GM21528 (cell line): ENCODE measurements at regions not wholly inside any gene's neighbourhood (a gene's known extent, or its start where the extent isn't known, plus 50 kb on each side); places are given as distances from the start of the nearest gene placed in this dataset.

Source experiments
- ATAC-seq: cut with Tn5 transposase; IDR thresholded peaks from one replicate; pipeline ENCODE4 v1.9.1; 2021; ENCODE audit warnings: mild to moderate bottlenecking, moderate library complexity; ENCODE audit not compliant: unreplicated experiment, low FRiP score

- ATAC-seq: no peak
These were observed 294.4 kb downstream of the GPAT3 start for GRCh38 chr4:83830138-83830888.

GRCh38 chr4:83828601-83829000 lies 292.7 kb downstream of the GPAT3 start:
- no peak for ATAC-seq

DNA sequence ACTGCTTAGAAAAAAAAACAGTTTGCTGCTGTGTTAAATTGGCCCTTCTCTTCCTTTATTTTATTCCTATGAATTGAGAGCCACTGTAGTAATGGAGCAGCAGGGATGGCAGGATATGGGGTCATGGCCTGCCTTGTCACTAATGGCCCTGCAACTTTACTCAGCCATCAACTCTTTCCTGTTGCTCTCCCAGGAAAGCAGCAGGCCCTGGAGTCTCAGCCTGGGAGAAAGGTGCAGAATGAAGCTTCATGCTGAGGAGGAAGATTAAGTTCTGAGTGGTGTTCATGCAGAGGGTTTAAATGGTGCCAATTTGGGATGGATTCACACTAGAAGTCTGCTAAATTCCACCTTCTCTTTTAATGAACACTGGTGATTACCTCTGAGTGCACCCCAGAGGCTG lies 285.6 kb downstream of the GPAT3 start:
- no peak for ATAC-seq

GRCh38 chr4:83819582-83819981 lies 283.7 kb downstream of the GPAT3 start:
- no peak for ATAC-seq

DNA sequence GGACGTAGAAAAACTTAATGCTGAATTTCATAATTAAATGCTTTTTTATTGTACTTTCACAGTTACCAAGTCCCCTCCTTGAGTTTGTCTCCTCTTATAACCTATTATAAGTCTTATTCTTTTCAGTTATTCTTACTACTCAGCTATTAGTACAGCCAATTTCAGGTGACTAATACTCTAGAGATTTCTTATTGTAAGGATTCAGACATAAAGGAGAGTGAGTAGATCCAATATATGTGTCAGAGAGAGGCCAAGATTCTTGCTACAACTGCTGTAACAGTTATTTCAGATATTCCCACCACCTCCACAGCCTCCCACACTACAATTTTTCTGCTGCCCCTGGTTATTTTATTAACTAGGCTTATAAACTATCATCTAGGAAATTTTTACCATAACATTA lies 274.5 kb downstream of the GPAT3 start:
- ATAC-seq: no peak

DNA sequence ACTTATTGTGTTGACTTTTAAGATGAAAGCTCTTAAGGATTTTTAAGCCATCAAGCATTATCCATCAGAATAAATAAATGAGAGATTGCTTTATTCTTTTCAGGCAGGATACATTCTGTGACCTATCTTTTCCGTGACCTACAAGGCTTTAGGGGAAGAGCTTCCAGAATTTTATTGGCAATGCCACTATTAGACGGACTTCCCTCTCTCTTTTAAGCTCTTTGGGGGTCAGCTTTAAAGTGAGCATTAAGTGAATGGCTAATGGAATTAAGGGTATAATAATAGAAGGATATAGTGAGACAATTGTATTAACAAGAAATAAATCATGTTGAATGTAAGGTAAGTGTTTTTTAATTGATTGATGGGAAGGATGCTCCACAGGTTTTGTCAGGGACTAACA lies 273.7 kb downstream of the GPAT3 start:
- no peak for ATAC-seq

DNA sequence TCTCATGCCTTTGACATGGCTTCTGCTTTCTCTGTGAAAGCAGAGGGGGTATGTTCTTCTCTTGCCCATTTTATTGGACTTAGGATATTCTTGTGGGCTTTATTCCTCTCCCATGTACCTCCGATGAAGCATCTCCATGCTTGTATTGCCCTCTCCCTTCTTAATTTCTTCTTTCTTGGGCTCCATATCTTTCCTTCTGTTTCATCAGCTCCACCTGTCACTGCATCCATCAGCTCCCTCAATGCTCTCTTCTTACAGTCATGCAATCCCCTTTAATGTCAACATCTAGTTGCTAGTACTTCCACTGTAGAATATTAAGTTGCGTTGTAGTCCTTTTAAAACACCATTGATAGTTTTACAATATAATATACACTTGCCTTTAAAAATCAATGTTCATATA lies 257.6 kb downstream of the GPAT3 start:
- no peak for ATAC-seq

GRCh38 chr4:83785891-83786290 lies 250.0 kb downstream of the GPAT3 start:
- ATAC-seq: no peak

DNA sequence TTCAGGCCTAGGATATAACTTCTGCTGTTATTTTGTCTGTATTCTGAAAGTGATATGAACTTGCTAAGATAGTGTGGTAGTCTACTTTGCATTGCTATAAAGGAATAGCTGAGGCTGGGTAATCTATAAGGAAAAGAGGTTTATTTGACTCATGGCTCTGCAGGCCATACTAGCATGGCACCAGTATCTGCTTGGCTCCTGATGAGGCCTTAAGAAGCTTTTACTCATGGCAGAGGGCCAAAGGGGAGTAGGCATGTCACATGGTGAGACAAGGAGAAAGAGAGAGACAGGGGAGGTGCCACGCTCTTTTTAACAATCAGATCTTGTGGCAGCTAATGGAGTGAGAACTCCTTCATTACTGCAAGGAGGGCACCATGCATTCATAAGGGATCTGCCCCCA lies 247.3 kb downstream of the GPAT3 start:
- no peak for ATAC-seq

- ATAC-seq: no peak
These were observed 246.7 kb downstream of the GPAT3 start for GRCh38 chr4:83782591-83782990.

- ATAC-seq: no peak
These were observed 245.5 kb downstream of the GPAT3 start for GRCh38 chr4:83781434-83781833.

DNA sequence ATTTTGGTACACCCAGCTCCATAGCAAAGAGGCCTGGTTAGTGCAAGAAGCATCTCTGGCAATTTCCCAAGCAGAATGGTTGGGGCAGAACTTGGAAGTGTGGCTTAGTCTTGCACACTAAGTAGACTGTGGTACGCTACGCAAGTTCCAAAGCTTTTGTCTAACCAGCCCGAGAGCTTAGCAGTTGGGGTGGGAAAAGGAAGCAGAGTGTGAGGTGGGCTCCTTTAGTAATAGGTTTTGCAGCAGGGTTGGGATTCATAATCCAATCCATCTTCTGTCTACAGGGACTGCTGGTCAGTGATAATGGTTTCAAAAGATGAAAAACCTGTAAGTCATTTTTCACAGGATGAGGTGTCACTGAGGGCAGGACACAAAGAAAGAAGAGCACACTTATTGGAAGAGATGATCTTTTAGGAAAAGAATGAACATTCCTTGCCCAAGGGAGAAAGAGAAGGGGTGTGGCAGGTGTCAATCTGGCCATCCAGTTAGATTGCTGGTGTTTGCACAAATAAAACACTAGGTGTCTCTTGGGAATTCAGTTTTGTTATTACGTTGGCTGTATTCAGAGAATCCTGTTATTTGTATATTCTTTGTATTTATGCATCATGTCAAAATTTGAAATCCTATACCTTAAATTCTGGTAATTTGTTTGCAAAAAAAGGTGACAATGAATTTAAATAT lies 244.3 kb downstream of the GPAT3 start:
- ATAC-seq: no peak

DNA sequence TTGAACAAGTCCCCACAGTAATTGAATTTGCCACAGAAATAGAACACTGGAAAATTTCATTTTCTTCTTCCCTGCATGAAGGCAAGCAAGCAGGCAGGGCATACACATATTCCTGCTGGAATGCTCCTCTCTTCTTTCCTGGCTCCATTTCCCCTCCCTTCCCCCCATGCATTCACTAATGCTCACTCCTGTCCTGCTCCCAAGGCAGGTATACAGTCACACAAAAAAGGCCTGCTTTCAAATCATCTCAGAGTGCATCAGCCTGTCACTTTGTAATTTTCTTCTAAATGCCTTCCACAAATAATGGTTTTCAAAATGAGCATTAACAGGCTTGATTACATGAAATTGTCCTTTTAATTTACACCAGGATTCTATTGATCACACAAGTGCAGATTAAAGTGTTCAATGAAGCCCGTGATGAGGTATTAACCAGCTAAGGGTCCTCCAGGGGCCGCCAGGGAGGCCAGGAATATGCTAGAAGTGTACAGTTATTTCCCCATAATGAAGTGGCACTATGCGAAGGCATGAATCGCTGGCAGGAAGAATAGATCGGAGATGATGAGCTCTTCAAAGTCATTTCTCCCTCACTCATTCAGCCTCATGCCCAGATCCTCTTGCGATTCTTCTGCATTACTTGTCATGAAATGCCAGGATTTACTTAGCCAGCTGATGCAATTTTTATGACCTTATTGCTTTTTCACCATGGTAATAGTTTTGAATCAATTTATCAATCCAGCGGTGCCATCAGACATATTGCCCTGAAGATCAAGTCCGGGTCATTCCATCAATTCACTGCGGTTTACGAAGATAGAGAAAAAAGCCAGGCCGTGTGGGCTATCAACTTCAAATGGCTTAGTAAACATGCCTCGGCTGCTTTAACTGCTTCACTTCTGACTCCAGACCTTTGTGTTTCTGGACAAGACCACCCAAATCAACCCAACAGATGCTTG lies 243.5 kb downstream of the GPAT3 start:
- ATAC-seq: no peak

- no peak for ATAC-seq
These were observed 236.8 kb downstream of the GPAT3 start for GRCh38 chr4:83772685-83773084.

- no peak for ATAC-seq
These were observed 235.3 kb downstream of the GPAT3 start for GRCh38 chr4:83771113-83771705.

DNA sequence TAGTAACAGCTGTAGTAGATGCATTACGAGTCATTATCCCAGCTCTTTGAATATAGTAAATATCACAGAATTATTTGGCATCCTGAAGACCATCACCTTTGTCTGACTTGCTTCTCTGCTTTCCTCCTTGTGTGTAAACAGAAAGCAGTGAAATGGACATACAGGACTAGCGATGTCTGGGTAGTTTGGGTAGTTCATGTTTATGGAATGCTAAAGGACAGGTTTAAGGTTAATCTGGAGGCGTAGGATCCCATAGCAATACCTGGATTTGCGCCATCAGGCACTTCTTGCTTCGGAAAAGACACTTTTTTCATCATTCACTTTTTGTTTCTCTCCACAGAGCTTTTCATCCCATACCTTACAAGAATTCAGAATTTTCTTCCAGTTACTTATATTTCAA lies 232.2 kb downstream of the GPAT3 start:
- no peak for ATAC-seq

GRCh38 chr4:83767067-83767466 lies 231.2 kb downstream of the GPAT3 start:
- no peak for ATAC-seq

- no peak for ATAC-seq
These were observed 223.7 kb downstream of the GPAT3 start for GRCh38 chr4:83759611-83760010.

GRCh38 chr4:83758285-83758684 lies 222.4 kb downstream of the GPAT3 start:
- no peak for ATAC-seq

- no peak for ATAC-seq
These were observed 221.3 kb downstream of the GPAT3 start for GRCh38 chr4:83757121-83757621.

GRCh38 chr4:83753260-83753659 lies 217.4 kb downstream of the GPAT3 start:
- ATAC-seq: no peak
